HFFc6 (cell line): ENCODE measurements at regions not wholly inside any gene's neighbourhood (a gene's known extent, or its start where the extent isn't known, plus 50 kb on each side); places are given as distances from the start of the nearest gene placed in this dataset.

Experiments used
- DNase-seq: peaks from one replicate; pipeline ENCODE4 v3.0.0-alpha.2; 2018
- H3K27ac Mint-ChIP-seq: 2 replicates; pipeline ENCODE4 v1.8.0; 2020; ENCODE audit warnings: mild to moderate bottlenecking, mixed read lengths
- H3K27me3 Mint-ChIP-seq: 2 replicates; pipeline ENCODE4 v1.8.0; 2021; ENCODE audit warnings: mild to moderate bottlenecking, moderate library complexity, mixed read lengths; ENCODE audit not compliant: insufficient read depth
- H3K36me3 Mint-ChIP-seq: 2 replicates; pipeline ENCODE4 v1.8.0; 2021; ENCODE audit warnings: low read depth, mixed read lengths
- H3K4me1 Mint-ChIP-seq: 2 replicates; pipeline ENCODE4 v1.8.0; 2020; ENCODE audit warnings: low read depth, mixed read lengths
- H3K4me3 Mint-ChIP-seq: 2 replicates; pipeline ENCODE4 v1.8.0; 2020; ENCODE audit warnings: mild to moderate bottlenecking, moderate library complexity, mixed read lengths
- H3K9me3 Mint-ChIP-seq: 2 replicates; pipeline ENCODE4 v1.8.0; 2020; ENCODE audit warnings: mild to moderate bottlenecking, mixed read lengths
- CTCF ChIP-seq: fragments of 200-600 bp; sonication (generic); IDR thresholded peaks from 2 replicates; pipeline ENCODE4 v1.5.0; 2021; ENCODE audit warnings: antibody characterized with exemption, mild to moderate bottlenecking

DNA sequence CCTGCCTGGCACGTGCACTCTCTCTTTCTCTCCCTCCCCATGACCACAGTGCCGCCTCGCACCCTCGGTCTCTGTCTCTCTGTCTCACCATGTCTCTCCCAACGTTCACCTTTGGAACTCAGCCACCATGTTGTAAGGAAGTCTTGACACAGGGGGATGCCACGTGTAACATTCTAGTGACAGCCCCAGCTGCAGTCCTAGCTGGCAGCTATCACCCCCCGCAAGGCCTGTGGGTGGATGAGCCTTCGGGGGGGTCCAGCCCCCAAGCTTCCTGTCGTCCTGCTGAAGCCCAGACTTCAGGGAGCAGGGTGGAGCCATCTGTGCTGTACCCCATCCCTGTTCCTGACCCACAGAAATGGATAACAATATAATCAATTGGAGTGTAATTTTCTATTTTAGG is 118.5 kb downstream of the SOX1 start:
- no peak for TF ChIP-seq CTCF
- no peak overlapping the region for H3K4me3 Mint-ChIP-seq
- H3K27ac Mint-ChIP-seq: no peak overlapping the region

DNA sequence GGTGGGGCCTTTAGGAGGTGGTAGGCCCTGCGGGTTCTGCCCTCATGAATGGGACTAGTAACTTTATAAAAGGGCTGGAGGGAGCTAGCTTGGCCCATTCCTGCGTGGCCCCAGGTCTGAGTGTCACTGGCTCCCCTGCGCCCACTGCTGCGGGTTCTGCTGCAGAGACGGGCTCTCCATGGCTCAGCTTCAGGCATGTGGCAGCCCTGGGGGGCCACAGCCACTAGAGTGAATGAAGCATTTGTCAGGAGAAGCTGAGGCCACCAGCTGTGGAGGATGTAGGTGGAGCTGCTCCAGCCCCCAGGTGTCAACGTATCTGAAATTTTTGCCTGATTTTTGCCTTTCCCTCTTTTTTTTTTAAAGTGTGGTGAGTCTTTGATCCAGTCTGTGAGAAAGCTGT is 119.1 kb downstream of the SOX1 start:
- Mint-ChIP-seq H3K4me1 (no peaks in the 10 kb centered on the region), H3K4me3 (no peak overlapping the region), H3K27me3 (peaks cover 3% of the 10 kb centered on the region), H3K36me3 (peaks cover 3% of the 10 kb centered on the region; the same call in 1 of the 2 replicates), H3K9me3 (peaks cover 33% of the 10 kb centered on the region), H3K27ac (no peak overlapping the region)
- DNase-seq: no peak
- no peak for TF ChIP-seq CTCF

More for the DNA sequence above, 118.5 kb downstream of the SOX1 start:
- no peak for DNase-seq
- Mint-ChIP-seq H3K4me1 (no peaks in the 10 kb centered on the region), H3K27me3 (peaks cover 3% of the 10 kb centered on the region), H3K9me3 (peaks cover 39% of the 10 kb centered on the region), H3K36me3 (peaks cover 3% of the 10 kb centered on the region; the same call in 1 of the 2 replicates)

DNA sequence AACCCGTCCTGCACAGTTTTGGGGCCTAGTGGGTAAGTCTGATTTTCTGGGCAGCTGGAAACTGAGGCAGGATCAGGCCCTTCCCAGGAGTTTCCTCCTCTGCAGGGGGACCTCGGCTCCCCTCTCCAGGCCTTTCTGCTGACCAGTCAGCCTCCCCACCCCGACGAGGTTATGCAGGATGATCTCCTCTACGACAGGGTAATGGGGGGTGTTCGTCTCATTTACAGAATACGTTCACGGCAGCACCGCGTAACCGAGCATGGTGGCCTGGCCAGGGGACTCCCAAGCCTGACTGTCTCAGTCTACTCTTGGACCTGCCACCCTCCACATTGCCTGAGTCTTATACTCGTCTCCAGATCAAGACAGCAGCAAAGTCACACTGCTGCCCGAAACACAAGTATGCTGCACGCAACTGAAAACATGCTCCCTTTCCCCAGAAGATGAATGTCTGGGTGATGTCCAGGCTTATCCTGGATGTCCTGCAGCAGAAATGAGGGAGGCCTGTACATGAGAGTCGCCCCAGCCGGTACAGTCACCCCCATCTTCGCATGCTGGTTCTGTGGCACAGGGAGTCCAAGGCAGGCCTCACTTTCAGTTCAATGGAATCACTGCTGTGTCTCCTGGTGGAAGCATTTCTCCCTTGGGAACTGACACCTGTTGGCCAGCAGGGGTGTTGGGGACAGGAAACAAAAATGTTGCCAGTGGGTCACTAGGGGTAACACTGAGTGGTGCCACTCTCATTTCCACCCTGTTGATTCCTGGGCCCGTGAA is 120.8 kb downstream of the SOX1 start:
- H3K4me1 Mint-ChIP-seq: no peaks in the 10 kb centered on the region
- no peak for DNase-seq
- H3K27me3 Mint-ChIP-seq: peaks cover 3% of the 10 kb centered on the region
- TF ChIP-seq CTCF: no peak
- H3K27ac Mint-ChIP-seq: no peak overlapping the region
- H3K36me3 Mint-ChIP-seq: peaks cover 3% of the 10 kb centered on the region; the same call in 1 of the 2 replicates
- H3K4me3 Mint-ChIP-seq: no peak overlapping the region
- H3K9me3 Mint-ChIP-seq: peaks cover 34% of the 10 kb centered on the region

- Mint-ChIP-seq H3K36me3 (peaks cover 3% of the 10 kb centered on the region; the same call in 1 of the 2 replicates), H3K4me1 (no peaks in the 10 kb centered on the region), H3K27ac (no peak overlapping the region), H3K9me3 (peaks cover 37% of the 10 kb centered on the region), H3K27me3 (peaks cover 3% of the 10 kb centered on the region), H3K4me3 (no peak overlapping the region)
- TF ChIP-seq CTCF: no peak
- DNase-seq: no peak
Observed at GRCh38 chr13:112188298-112188610, 121.3 kb downstream of the SOX1 start.

- H3K27ac Mint-ChIP-seq: no peak overlapping the region
- H3K4me3 Mint-ChIP-seq: no peak overlapping the region
Observed at GRCh38 chr13:112193463-112194166, 126.7 kb downstream of the SOX1 start.

More at GRCh38 chr13:112193463-112194166, 126.7 kb downstream of the SOX1 start:
- Mint-ChIP-seq H3K9me3 (peaks cover 39% of the 10 kb centered on the region), H3K27me3 (no peaks in the 10 kb centered on the region; the same call in none of the 2 replicates), H3K4me1 (no peaks in the 10 kb centered on the region), H3K36me3 (no peaks in the 10 kb centered on the region; the same call in 1 of the 2 replicates)
- no peak for TF ChIP-seq CTCF
- DNase-seq: no peak
